Brain microvascular endothelial cell (primary cell): ENCODE measurements at regions not wholly inside any gene's neighbourhood (a gene's known extent, or its start where the extent isn't known, plus 50 kb on each side); places are given as distances from the start of the nearest gene placed in this dataset.
"Not testable (repeated sequence)": the region's sequence is repeated elsewhere in the genome, so short reads cannot be mapped to it uniquely, and the experiment has no call there.

ENCODE experiments used
- DNase-seq: peaks from one replicate; pipeline ENCODE4 v3.0.0-alpha.2; 2020
- H3K27ac ChIP-seq: fragments of 250-450 bp; sonication (Bioruptor Pico); 2 replicates; pipeline ENCODE4 v1.5.1; 2020; ENCODE audit warnings: mild to moderate bottlenecking, moderate library complexity
- H3K27me3 ChIP-seq: fragments of 250-450 bp; sonication (Bioruptor Pico); replicated peaks from 2 replicates; pipeline ENCODE4 v1.5.1; 2020; ENCODE audit warnings: mild to moderate bottlenecking
- H3K36me3 ChIP-seq: fragments of 250-450 bp; sonication (Bioruptor Pico); replicated peaks from 2 replicates; pipeline ENCODE4 v1.5.1; 2020; ENCODE audit warnings: mild to moderate bottlenecking
- H3K4me3 ChIP-seq: 2 replicates; pipeline ENCODE4 v1.5.1; 2011; ENCODE audit warnings: low read depth, mild to moderate bottlenecking, control low read depth, low read length, moderate library complexity
- CTCF ChIP-seq: IDR thresholded peaks from 2 replicates; pipeline ENCODE4 v1.5.1; 2011; ENCODE audit warnings: low read depth, mild to moderate bottlenecking, moderate library complexity, low read length, control low read depth, inconsistent platforms; ENCODE audit errors: missing control alignments
- in situ Hi-C: cut with HindIII; loops from 2 replicates; pipeline ENCODE4 v1.10.0; 2017; ENCODE audit warnings: low sequenced_read_pairs, low pct_ligation_motif_present

DNA sequence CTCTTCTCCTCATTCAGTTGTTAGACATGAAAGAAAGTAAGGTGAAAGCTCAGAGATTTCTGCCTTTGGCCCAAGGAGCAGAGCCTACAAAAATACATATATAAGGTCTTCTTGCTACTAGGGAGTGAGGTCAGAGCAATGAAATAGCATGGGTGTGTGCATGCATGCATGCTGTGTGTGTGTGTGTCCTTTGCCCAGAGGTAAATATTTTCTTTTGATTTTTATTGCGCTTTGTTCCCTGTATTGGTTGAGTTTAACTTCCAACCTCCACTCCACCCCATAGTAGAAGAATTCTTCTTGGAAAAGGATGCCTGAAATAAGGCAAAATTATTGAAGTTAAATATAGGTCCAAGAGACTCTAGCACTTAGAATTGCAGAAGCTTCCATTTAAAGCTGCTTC, 248.0 kb upstream of the PTGER4 start:
- no peaks in the 10 kb centered on the region for H3K36me3 ChIP-seq
- no peak overlapping the region for H3K4me3 ChIP-seq
- in situ Hi-C loops, result no loop called here
- no peak for TF ChIP-seq CTCF
- no peak for DNase-seq
- no peaks in the 10 kb centered on the region for H3K27me3 ChIP-seq
- H3K27ac ChIP-seq, result no peak overlapping the region

GRCh38 chr5:40430101-40430710, 249.5 kb upstream of the PTGER4 start:
- Histone ChIP-seq H3K36me3 (no peaks in the 10 kb centered on the region), H3K27ac (no peak overlapping the region), H3K4me3 (no peak overlapping the region), H3K27me3 (no peaks in the 10 kb centered on the region)
- no peak for DNase-seq
- in situ Hi-C loops, result no loop called here
- TF ChIP-seq CTCF, result no peak

DNA sequence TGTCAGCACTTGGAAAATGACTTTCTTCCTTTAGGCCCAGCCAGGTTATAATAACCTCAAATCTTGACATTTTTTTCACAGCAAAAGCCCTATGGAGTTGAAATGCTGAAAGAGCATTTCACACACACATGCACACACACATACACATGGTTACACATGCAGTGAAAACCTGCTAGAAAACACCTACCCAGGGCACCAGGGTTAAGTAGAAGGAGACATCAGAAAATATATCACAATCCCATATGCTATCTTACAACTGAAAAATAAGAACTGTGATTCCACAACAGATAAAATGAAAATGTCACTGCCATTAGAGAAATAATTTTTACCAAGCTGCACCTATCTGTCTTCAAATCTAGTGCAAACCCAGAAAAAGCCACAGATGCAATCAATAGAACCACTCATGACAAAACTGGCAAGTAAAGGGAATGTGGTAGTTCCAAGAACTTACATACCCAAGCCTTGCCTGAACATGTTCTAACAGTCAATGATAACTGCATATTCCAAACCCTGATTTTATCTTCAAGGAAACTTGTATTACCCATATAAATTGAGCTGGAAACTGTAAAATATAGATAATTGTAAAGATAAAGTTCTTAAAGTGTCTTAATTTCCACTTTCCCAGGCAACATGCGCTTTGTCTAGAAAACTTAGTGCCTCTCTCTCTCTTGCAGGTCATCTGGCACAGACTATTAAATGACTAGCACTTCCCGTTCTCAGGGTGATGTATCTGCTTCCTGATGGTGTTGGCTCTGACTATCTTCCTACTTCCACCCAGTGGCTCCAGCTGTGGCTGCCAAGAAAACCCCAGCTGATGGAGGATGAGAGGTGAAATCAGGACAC, 250.2 kb upstream of the PTGER4 start:
- no peak overlapping the region for H3K4me3 ChIP-seq
- no peaks in the 10 kb centered on the region for H3K27me3 ChIP-seq
- no peak overlapping the region for H3K27ac ChIP-seq
- in situ Hi-C loops, result no loop called here
- peak; percentile 21 for DNase-seq
- TF ChIP-seq CTCF, result no peak
- no peaks in the 10 kb centered on the region for H3K36me3 ChIP-seq

GRCh38 chr5:40428815-40429214, 250.9 kb upstream of the PTGER4 start:
- Histone ChIP-seq H3K27me3 (no peaks in the 10 kb centered on the region), H3K27ac (no peak overlapping the region), H3K36me3 (no peaks in the 10 kb centered on the region), H3K4me3 (no peak overlapping the region)
- DNase-seq, result no peak
- no peak for TF ChIP-seq CTCF
- in situ Hi-C loops, result no loop called here

- H3K27me3 ChIP-seq, result no peaks in the 10 kb centered on the region
- no peak overlapping the region for H3K27ac ChIP-seq
- no peaks in the 10 kb centered on the region for H3K36me3 ChIP-seq
- no peak for TF ChIP-seq CTCF
- in situ Hi-C loops, result no loop called here
- no peak overlapping the region for H3K4me3 ChIP-seq
- peak; percentile 90 for DNase-seq
Observed at GRCh38 chr5:40428126-40428525, 251.6 kb upstream of the PTGER4 start.

GRCh38 chr5:40417046-40417810, 262.5 kb upstream of the PTGER4 start:
- H3K4me3 ChIP-seq, DNase-seq, H3K36me3 ChIP-seq, in situ Hi-C loops, H3K27ac ChIP-seq, H3K27me3 ChIP-seq: not testable (repeated sequence)
